CD4-positive, alpha-beta T cell treated with Interleukin-21 for 1 hour (primary cell): ENCODE measurements at regions not wholly inside any gene's neighbourhood (a gene's known extent, or its start where the extent isn't known, plus 50 kb on each side); places are given as distances from the start of the nearest gene placed in this dataset.
"Not testable (repeated sequence)": the region's sequence is repeated elsewhere in the genome, so short reads cannot be mapped to it uniquely, and the experiment has no call there.

ENCODE experiments used
- DNase-seq: peaks from one replicate; pipeline ENCODE4 v3.0.0-alpha.2; 2020

- no peak for DNase-seq
Measured at GRCh38 chr6:33892581-33893346, 89.0 kb upstream of the MLN start.

- DNase-seq = no peak
Measured at GRCh38 chr6:33888664-33889200, 84.9 kb upstream of the MLN start.

- DNase-seq = peak; percentile 13
Measured at GRCh38 chr6:33888183-33888582, 84.4 kb upstream of the MLN start.

- DNase-seq = peak; percentile 27
Measured at GRCh38 chr6:33886673-33887144, 82.9 kb upstream of the MLN start.

GRCh38 chr6:33885132-33886057 is 81.6 kb upstream of the MLN start:
- no peak for DNase-seq

- not testable (repeated sequence) for DNase-seq
Measured at GRCh38 chr6:33883621-33884020, 79.8 kb upstream of the MLN start.

- DNase-seq = no peak
Measured at GRCh38 chr6:33882154-33882553, 78.4 kb upstream of the MLN start.

- DNase-seq = no peak
Measured at GRCh38 chr6:33880766-33881165, 77.0 kb upstream of the MLN start.

GRCh38 chr6:33880104-33880678 is 76.4 kb upstream of the MLN start:
- no peak for DNase-seq

- DNase-seq = no peak
Measured at GRCh38 chr6:33878562-33878961, 74.8 kb upstream of the MLN start.

GRCh38 chr6:33877982-33878535 is 74.3 kb upstream of the MLN start:
- DNase-seq = no peak

- DNase-seq = no peak
Measured at GRCh38 chr6:33875696-33876095, 71.9 kb upstream of the MLN start.

GRCh38 chr6:33875141-33875581 is 71.4 kb upstream of the MLN start:
- DNase-seq = no peak

GRCh38 chr6:33874136-33874760 is 70.4 kb upstream of the MLN start:
- no peak for DNase-seq

GRCh38 chr6:33872761-33873160 is 69.0 kb upstream of the MLN start:
- no peak for DNase-seq

- no peak for DNase-seq
Measured at GRCh38 chr6:33869826-33870423, 66.1 kb upstream of the MLN start.

- DNase-seq = no peak
Measured at GRCh38 chr6:33869121-33869520, 65.3 kb upstream of the MLN start.

GRCh38 chr6:33868141-33868540 is 64.3 kb upstream of the MLN start:
- DNase-seq = no peak

- no peak for DNase-seq
Measured at GRCh38 chr6:33865478-33866077, 61.8 kb upstream of the MLN start.

GRCh38 chr6:33863723-33864440 is 60.1 kb upstream of the MLN start:
- no peak for DNase-seq

- DNase-seq = no peak
Measured at GRCh38 chr6:33863084-33863483, 59.3 kb upstream of the MLN start.
